Fibroblast of mammary gland (primary cell): ENCODE measurements at regions not wholly inside any gene's neighbourhood (a gene's known extent, or its start where the extent isn't known, plus 50 kb on each side); places are given as distances from the start of the nearest gene placed in this dataset.

ENCODE experiments used
- DNase-seq: peaks from one replicate; pipeline ENCODE4 v3.0.0-alpha.2; 2010; ENCODE audit warnings: low read depth
- H3K4me3 ChIP-seq: 2 replicates; pipeline ENCODE4 v1.5.1; 2011; ENCODE audit warnings: low read depth, mild to moderate bottlenecking, low read length, moderate library complexity; ENCODE audit not compliant: control insufficient read depth
- CTCF ChIP-seq: conservative IDR thresholded peaks from 2 replicates; pipeline ENCODE4 v1.5.1; 2011; ENCODE audit warnings: low read depth, low read length, inconsistent platforms; ENCODE audit not compliant: control insufficient read depth, insufficient read depth

GRCh38 chr4:23225564-23225963 is 532.8 kb downstream of the GBA3 start:
- no peak overlapping the region for H3K4me3 ChIP-seq
- DNase-seq = no peak
- TF ChIP-seq CTCF = no peak

- no peak for DNase-seq
- TF ChIP-seq CTCF = no peak
- H3K4me3 ChIP-seq = no peak overlapping the region
Measured at GRCh38 chr4:23224684-23225420, 532.1 kb downstream of the GBA3 start.

- TF ChIP-seq CTCF = no peak
- H3K4me3 ChIP-seq = no peak overlapping the region
- DNase-seq = no peak
Measured at GRCh38 chr4:23220911-23221310, 528.2 kb downstream of the GBA3 start.

GRCh38 chr4:23219779-23220408 is 527.2 kb downstream of the GBA3 start:
- TF ChIP-seq CTCF = no peak
- no peak for DNase-seq

GRCh38 chr4:23213198-23213597 is 520.5 kb downstream of the GBA3 start:
- no peak for TF ChIP-seq CTCF
- no peak for DNase-seq
- H3K4me3 ChIP-seq = no peak overlapping the region

More at GRCh38 chr4:23219779-23220408, 527.2 kb downstream of the GBA3 start:
- H3K4me3 ChIP-seq = no peak overlapping the region

GRCh38 chr4:23212558-23212957 is 519.8 kb downstream of the GBA3 start:
- no peak for TF ChIP-seq CTCF
- H3K4me3 ChIP-seq = no peak overlapping the region
- DNase-seq = no peak
